C4-2B (cell line): ENCODE measurements at regions not wholly inside any gene's neighbourhood (a gene's known extent, or its start where the extent isn't known, plus 50 kb on each side); places are given as distances from the start of the nearest gene placed in this dataset.

Experiments
- H3K27ac ChIP-seq: fragments of 450-650 bp; 2 replicates; pipeline ENCODE4 v1.5.1; 2017
- ZFX ChIP-seq: fragments of 450-650 bp; IDR thresholded peaks from 2 replicates; pipeline ENCODE4 v1.6.1; 2017
- TF ChIP-seq, protein P1 (sequence below): fragments of 450-650 bp; conservative IDR thresholded peaks from 2 replicates; pipeline ENCODE4 v1.5.1; 2017; ENCODE audit warnings: mild to moderate bottlenecking

- TF ChIP-seq ZFX = no peak
- TF ChIP-seq, protein P1, sequence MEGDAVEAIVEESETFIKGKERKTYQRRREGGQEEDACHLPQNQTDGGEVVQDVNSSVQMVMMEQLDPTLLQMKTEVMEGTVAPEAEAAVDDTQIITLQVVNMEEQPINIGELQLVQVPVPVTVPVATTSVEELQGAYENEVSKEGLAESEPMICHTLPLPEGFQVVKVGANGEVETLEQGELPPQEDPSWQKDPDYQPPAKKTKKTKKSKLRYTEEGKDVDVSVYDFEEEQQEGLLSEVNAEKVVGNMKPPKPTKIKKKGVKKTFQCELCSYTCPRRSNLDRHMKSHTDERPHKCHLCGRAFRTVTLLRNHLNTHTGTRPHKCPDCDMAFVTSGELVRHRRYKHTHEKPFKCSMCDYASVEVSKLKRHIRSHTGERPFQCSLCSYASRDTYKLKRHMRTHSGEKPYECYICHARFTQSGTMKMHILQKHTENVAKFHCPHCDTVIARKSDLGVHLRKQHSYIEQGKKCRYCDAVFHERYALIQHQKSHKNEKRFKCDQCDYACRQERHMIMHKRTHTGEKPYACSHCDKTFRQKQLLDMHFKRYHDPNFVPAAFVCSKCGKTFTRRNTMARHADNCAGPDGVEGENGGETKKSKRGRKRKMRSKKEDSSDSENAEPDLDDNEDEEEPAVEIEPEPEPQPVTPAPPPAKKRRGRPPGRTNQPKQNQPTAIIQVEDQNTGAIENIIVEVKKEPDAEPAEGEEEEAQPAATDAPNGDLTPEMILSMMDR = no peak
Measured at GRCh38 chr6:156455847-156456246, 321.3 kb upstream of the ARID1B start.

DNA sequence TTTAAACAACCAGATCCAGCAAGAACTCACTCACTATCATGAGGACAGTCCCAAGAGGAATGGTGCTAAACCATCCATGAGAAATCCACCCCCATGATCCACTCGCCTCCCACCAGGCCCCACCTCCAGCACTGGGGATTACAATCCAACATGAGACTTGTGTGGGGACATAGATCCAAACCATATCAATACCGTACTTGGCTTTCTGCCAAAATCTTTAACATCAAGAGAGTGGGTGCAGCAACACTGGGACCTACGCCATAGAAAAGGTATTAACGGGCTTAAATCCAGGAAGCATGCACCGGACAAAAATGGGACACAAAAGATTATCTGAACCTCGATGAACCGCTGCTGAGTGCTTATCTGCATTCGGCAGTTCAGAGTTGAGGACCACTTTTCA is 322.3 kb upstream of the ARID1B start:
- TF ChIP-seq, protein P1 = no peak
- no peak for TF ChIP-seq ZFX
- no peak overlapping the region for H3K27ac ChIP-seq

More at GRCh38 chr6:156455847-156456246, 321.3 kb upstream of the ARID1B start:
- no peak overlapping the region for H3K27ac ChIP-seq

DNA sequence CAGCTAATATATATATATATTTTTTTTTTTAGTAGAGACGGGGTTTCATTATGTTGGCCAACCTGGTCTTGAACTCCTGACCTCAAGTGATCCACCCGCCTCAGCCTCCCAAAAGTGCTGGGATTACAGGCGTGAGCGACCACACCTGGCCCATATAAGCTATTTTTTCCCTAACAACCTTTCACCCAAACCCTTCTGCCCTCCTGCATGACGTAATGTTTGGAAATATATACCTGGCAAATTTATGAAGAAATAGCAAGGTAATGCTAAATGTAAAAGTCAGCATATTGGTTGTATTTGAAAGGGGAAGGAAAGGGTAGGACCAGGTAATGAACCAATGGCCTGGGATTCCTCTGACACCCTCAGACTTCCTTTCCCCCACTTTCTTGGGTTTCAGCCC is 325.5 kb upstream of the ARID1B start:
- no peak overlapping the region for H3K27ac ChIP-seq

GRCh38 chr6:156451088-156451487 is 326.1 kb upstream of the ARID1B start:
- no peak overlapping the region for H3K27ac ChIP-seq
- TF ChIP-seq, protein P1 = no peak
- TF ChIP-seq ZFX = no peak

More for the DNA sequence above, 325.5 kb upstream of the ARID1B start:
- no peak for TF ChIP-seq ZFX
- TF ChIP-seq, protein P1 = no peak

GRCh38 chr6:156450421-156450820 is 326.8 kb upstream of the ARID1B start:
- H3K27ac ChIP-seq = no peak overlapping the region
- TF ChIP-seq, protein P1 = no peak
- TF ChIP-seq ZFX = no peak

DNA sequence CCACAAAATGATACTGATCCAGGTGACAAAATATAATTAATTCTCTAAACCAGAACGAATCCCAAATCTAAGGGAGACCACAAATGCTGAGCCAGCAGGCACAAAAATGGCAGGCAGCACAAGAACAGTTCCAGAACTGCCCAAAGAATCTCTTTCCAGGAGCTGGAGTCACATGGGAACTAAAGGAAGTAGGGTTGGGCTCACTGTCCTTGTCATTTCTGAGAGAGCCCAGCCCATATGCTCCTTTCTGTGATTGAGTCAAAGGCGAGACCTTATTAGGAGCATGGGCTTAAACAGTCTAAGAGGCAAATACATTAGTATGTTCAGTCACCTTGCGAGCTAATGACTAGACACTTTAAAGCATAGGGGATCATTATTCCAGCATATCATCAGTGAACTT is 327.6 kb upstream of the ARID1B start:
- H3K27ac ChIP-seq = peak overlapping the region; percentile 55; the same call in 1 of the 2 replicates
- TF ChIP-seq, protein P1 = no peak
- TF ChIP-seq ZFX = no peak

DNA sequence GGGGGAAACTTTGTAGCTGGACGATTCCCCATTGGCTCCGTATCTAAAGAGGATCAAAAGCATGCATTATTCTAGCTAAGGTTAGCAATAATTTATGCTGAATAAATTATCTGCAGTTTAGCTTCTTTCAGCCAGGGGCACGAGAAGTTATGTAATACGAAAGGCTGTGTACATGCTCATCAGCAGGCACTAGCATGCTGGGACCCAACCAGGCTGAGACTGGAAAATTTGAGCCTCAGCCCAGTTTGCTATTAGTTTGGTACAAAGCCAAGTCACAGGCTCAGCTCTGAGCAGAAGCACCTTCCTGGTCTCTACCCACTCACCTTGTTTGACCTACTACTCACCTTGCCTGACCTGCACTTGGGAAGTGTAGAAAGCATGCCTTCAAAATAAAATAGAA is 328.1 kb upstream of the ARID1B start:
- H3K27ac ChIP-seq = peak overlapping the region; percentile 55; the same call in 1 of the 2 replicates
- TF ChIP-seq, protein P1 = peak; percentile 13; the same call in 1 of the 2 replicates
- TF ChIP-seq ZFX = no peak
